ENCODE measurements at regions not wholly inside any gene's neighbourhood (a gene's known extent, or its start where the extent isn't known, plus 50 kb on each side); places are given as distances from the start of the nearest gene placed in this dataset.

DNA sequence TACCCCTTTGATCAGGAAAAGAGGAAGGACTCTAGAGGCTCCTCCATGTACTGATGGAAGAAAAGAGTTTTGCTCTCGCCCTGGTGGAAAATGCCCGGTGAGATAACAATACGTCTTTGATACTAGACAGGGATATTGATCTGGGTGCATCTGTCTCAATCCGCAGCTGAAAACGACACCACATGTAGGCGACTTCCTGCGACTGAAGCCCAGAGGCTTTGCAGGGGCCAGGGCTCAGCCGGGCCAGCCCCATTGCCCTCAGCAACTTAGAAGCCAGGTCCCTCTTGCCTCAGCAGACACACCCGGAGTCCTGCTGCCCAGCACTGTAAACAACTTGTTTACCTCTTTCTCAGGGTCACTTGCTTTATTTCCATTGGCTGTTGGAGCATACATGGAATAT lies 409.4 kb downstream of the IRS2 start:
- H4K91ac ChIP-seq (ENCODE audit: low read depth, low read length, poor library complexity), result no peak overlapping the region
- peaks cover 2 to 4% of the 10 kb centered on the region in 2 donors for H3K4me1 ChIP-seq (ENCODE audit: control insufficient read depth in 2 of 2, insufficient read depth in 1 of 2, low read depth in 1 of 2, low read length in 2 of 2)
- no peak overlapping the region for H3K14ac ChIP-seq (ENCODE audit: low read length)
- H3K4me2 ChIP-seq (ENCODE audit: insufficient read depth, low read length, poor library complexity, severe bottlenecking), result no peak overlapping the region
- WGBS, 2 donors (ENCODE audit: extremely low coverage in 2 of 2, insufficient read length in 2 of 2, insufficient replicate concordance in 1 of 2), result no CpG with 5 or more reads among the region's 9 CpGs
- no peaks in the 10 kb centered on the region for H3K36me3 ChIP-seq (replicated peaks in 1 of 2; ENCODE audit: control insufficient read depth in 2 of 2, insufficient read depth in 2 of 2, low read length in 2 of 2)
- H2BK120ac ChIP-seq (ENCODE audit: low read depth, low read length), result no peak overlapping the region
- H2AK5ac ChIP-seq (ENCODE audit: low read depth, low read length), result no peak overlapping the region
- no peak overlapping the region for H3K4ac ChIP-seq (ENCODE audit: low read length)
- H3K9ac ChIP-seq (ENCODE audit: low read depth, low read length, poor library complexity), result no peak overlapping the region
- no peak overlapping the region for H3K27ac ChIP-seq (replicated peaks; ENCODE audit: low read length)
- H2BK15ac ChIP-seq (ENCODE audit: low read length), result no peak overlapping the region
- H3K9me3 ChIP-seq (replicated peaks in 1 of 2; ENCODE audit: control insufficient read depth in 2 of 2, insufficient read depth in 1 of 2, low read depth in 1 of 2, low read length in 2 of 2), result no peaks in the 10 kb centered on the region
- no peak overlapping the region for H4K8ac ChIP-seq (ENCODE audit: low read depth, low read length)
- no peak overlapping the region for H2AFZ ChIP-seq (ENCODE audit: low read length)
- DNase-seq (ENCODE audit: low spot score), result no peak
- no peak overlapping the region for H2BK5ac ChIP-seq (ENCODE audit: low read length)
- H3K4me3 ChIP-seq (ENCODE audit: low read length in 2 of 2), result no peak overlapping the region
- H3K79me1 ChIP-seq (ENCODE audit: low read depth, low read length), result no peaks in the 10 kb centered on the region
- H3K18ac ChIP-seq (ENCODE audit: low read length), result no peak overlapping the region
- no peaks in the 10 kb centered on the region for H3K27me3 ChIP-seq (ENCODE audit: control insufficient read depth in 3 of 3, insufficient read depth in 3 of 3, low read depth in 1 of 3, low read length in 3 of 3)
- no peak overlapping the region for H2BK12ac ChIP-seq (ENCODE audit: low read length)
- no peak overlapping the region for H3K23ac ChIP-seq (ENCODE audit: low read depth, low read length, poor library complexity)

DNA sequence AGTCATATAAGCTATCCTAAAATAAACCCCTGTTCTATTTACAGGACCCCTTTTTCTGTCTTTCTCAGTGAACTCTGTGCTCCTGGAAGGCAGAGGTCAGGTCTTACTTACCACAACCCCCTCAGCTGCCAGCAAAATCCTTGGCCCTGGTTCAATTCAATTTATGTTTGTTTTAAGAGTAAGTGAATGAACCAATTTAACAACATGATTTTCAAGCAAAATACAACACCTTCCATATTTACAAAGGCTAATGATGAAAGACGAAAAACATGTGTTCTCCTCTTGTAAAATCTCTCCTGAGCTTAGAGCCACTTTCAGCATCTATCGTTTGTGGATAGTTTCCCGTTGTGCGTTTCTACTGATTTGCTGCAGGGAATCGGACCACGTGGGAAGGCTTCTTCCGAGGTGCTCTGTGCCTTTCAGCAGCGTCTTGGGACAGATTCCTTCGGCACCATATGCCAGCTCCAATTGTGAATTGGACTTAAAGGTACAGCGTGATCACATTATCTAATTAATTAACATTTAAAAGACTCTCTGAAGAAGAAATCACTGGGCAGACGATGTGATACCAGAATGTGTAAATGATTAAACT lies 411.7 kb downstream of the IRS2 start:
- Histone ChIP-seq H3K27ac (replicated peaks; ENCODE audit: low read length) (no peak overlapping the region), H3K18ac (ENCODE audit: low read length) (no peak overlapping the region), H2AFZ (ENCODE audit: low read length) (peak overlapping the region; percentile 63), H2BK5ac (ENCODE audit: low read length) (no peak overlapping the region), H3K4ac (ENCODE audit: low read length) (no peak overlapping the region), H3K4me3 (ENCODE audit: low read length in 2 of 2) (no peak overlapping the region), H3K36me3 (replicated peaks in 1 of 2; ENCODE audit: control insufficient read depth in 2 of 2, insufficient read depth in 2 of 2, low read length in 2 of 2) (no peaks in the 10 kb centered on the region), H3K27me3 (ENCODE audit: control insufficient read depth in 3 of 3, insufficient read depth in 3 of 3, low read depth in 1 of 3, low read length in 3 of 3) (no peaks in the 10 kb centered on the region), H2BK15ac (ENCODE audit: low read length) (no peak overlapping the region), H4K8ac (ENCODE audit: low read depth, low read length) (no peak overlapping the region), H3K4me1 (ENCODE audit: control insufficient read depth in 2 of 2, insufficient read depth in 1 of 2, low read depth in 1 of 2, low read length in 2 of 2) (peaks cover 5 to 6% of the 10 kb centered on the region in 2 donors), H3K9me3 (replicated peaks in 1 of 2; ENCODE audit: control insufficient read depth in 2 of 2, insufficient read depth in 1 of 2, low read depth in 1 of 2, low read length in 2 of 2) (no peaks in the 10 kb centered on the region), H2AK5ac (ENCODE audit: low read depth, low read length) (peak overlapping the region; percentile 48), H3K79me1 (ENCODE audit: low read depth, low read length) (no peaks in the 10 kb centered on the region), H2BK12ac (ENCODE audit: low read length) (no peak overlapping the region), H3K14ac (ENCODE audit: low read length) (no peak overlapping the region), H2BK120ac (ENCODE audit: low read depth, low read length) (peak overlapping the region; percentile 90), H3K23ac (ENCODE audit: low read depth, low read length, poor library complexity) (no peak overlapping the region), H3K9ac (ENCODE audit: low read depth, low read length, poor library complexity) (no peak overlapping the region), H4K91ac (ENCODE audit: low read depth, low read length, poor library complexity) (no peak overlapping the region), H3K4me2 (ENCODE audit: insufficient read depth, low read length, poor library complexity, severe bottlenecking) (no peak overlapping the region)
- no CpG with 5 or more reads among the region's 11 CpGs for WGBS, 2 donors (ENCODE audit: extremely low coverage in 2 of 2, insufficient read length in 2 of 2, insufficient replicate concordance in 1 of 2)
- DNase-seq (ENCODE audit: low spot score), result no peak

DNA sequence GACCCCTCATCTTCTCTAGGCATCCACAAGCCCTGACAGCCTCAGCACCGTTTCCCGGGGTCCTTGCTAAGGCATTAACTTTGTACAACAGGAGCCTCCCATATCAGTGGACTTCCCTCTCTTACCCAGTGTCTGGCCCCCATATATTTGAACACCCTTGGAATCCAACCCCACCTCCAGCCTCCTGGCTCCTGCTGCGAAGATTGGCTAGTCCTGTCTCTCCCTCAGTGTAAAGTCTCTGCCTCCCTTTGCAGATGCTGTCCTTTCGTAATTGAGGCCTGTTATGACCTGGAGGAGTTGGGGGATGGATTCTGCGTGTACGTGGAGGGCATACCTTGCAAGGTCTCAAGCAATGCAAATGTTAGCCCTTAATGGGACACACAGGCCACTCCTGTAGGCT lies 413.7 kb downstream of the IRS2 start:
- no peak overlapping the region for H2BK120ac ChIP-seq (ENCODE audit: low read depth, low read length)
- H2BK5ac ChIP-seq (ENCODE audit: low read length), result no peak overlapping the region
- H4K8ac ChIP-seq (ENCODE audit: low read depth, low read length), result no peak overlapping the region
- no peaks in the 10 kb centered on the region for H3K9me3 ChIP-seq (replicated peaks in 1 of 2; ENCODE audit: control insufficient read depth in 2 of 2, insufficient read depth in 1 of 2, low read depth in 1 of 2, low read length in 2 of 2)
- H3K9ac ChIP-seq (ENCODE audit: low read depth, low read length, poor library complexity), result no peak overlapping the region
- no peak overlapping the region for H3K4me3 ChIP-seq (ENCODE audit: low read length in 2 of 2)
- H3K14ac ChIP-seq (ENCODE audit: low read length), result no peak overlapping the region
- H3K27ac ChIP-seq (replicated peaks; ENCODE audit: low read length), result no peak overlapping the region
- H3K79me1 ChIP-seq (ENCODE audit: low read depth, low read length), result no peaks in the 10 kb centered on the region
- H3K4me2 ChIP-seq (ENCODE audit: insufficient read depth, low read length, poor library complexity, severe bottlenecking), result no peak overlapping the region
- H4K91ac ChIP-seq (ENCODE audit: low read depth, low read length, poor library complexity), result no peak overlapping the region
- no peak overlapping the region for H2AFZ ChIP-seq (ENCODE audit: low read length)
- DNase-seq (ENCODE audit: low spot score), result no peak
- no peak overlapping the region for H2BK12ac ChIP-seq (ENCODE audit: low read length)
- peaks cover 9 to 12% of the 10 kb centered on the region in 2 donors for H3K4me1 ChIP-seq (ENCODE audit: control insufficient read depth in 2 of 2, insufficient read depth in 1 of 2, low read depth in 1 of 2, low read length in 2 of 2)
- no peak overlapping the region for H2BK15ac ChIP-seq (ENCODE audit: low read length)
- no peak overlapping the region for H3K4ac ChIP-seq (ENCODE audit: low read length)
- no peak overlapping the region for H2AK5ac ChIP-seq (ENCODE audit: low read depth, low read length)
- no CpG with 5 or more reads among the region's 6 CpGs for WGBS, 2 donors (ENCODE audit: extremely low coverage in 2 of 2, insufficient read length in 2 of 2, insufficient replicate concordance in 1 of 2)
- H3K36me3 ChIP-seq (replicated peaks in 1 of 2; ENCODE audit: control insufficient read depth in 2 of 2, insufficient read depth in 2 of 2, low read length in 2 of 2), result no peaks in the 10 kb centered on the region
- no peak overlapping the region for H3K18ac ChIP-seq (ENCODE audit: low read length)
- H3K27me3 ChIP-seq (ENCODE audit: control insufficient read depth in 3 of 3, insufficient read depth in 3 of 3, low read depth in 1 of 3, low read length in 3 of 3), result no peaks in the 10 kb centered on the region
- H3K23ac ChIP-seq (ENCODE audit: low read depth, low read length, poor library complexity), result no peak overlapping the region

DNA sequence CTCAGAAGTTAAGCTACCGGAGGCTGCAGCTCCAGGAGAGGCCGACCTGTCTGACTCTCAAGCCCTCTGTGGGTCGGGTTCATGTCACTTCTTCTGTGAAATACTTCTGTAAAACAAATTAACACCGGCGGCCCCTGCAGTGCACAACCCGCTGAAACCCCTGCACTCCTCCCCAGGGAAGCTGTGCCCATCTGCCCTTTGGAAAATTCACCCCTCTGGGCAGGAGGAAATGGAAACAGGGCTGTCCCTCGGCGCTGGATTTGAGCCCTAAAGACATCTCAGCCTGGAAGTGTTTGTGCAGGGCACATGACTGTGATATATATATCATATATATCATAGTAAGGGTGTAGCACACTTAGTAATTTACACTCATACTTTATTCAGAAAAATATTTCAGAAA lies 415.3 kb downstream of the IRS2 start:
- Histone ChIP-seq H2AK5ac (ENCODE audit: low read depth, low read length) (no peak overlapping the region), H3K27ac (replicated peaks; ENCODE audit: low read length) (no peak overlapping the region), H2BK120ac (ENCODE audit: low read depth, low read length) (no peak overlapping the region), H3K4me1 (ENCODE audit: control insufficient read depth in 2 of 2, insufficient read depth in 1 of 2, low read depth in 1 of 2, low read length in 2 of 2) (peaks cover 15 to 24% of the 10 kb centered on the region in 2 donors), H3K9ac (ENCODE audit: low read depth, low read length, poor library complexity) (no peak overlapping the region), H2BK12ac (ENCODE audit: low read length) (no peak overlapping the region), H3K18ac (ENCODE audit: low read length) (no peak overlapping the region), H3K14ac (ENCODE audit: low read length) (no peak overlapping the region), H2AFZ (ENCODE audit: low read length) (peak overlapping the region; percentile 56), H3K23ac (ENCODE audit: low read depth, low read length, poor library complexity) (no peak overlapping the region), H3K36me3 (replicated peaks in 1 of 2; ENCODE audit: control insufficient read depth in 2 of 2, insufficient read depth in 2 of 2, low read length in 2 of 2) (no peaks in the 10 kb centered on the region), H2BK15ac (ENCODE audit: low read length) (peak overlapping the region; percentile 6), H2BK5ac (ENCODE audit: low read length) (no peak overlapping the region), H3K4ac (ENCODE audit: low read length) (no peak overlapping the region), H3K27me3 (ENCODE audit: control insufficient read depth in 3 of 3, insufficient read depth in 3 of 3, low read depth in 1 of 3, low read length in 3 of 3) (no peaks in the 10 kb centered on the region), H3K79me1 (ENCODE audit: low read depth, low read length) (no peaks in the 10 kb centered on the region), H4K91ac (ENCODE audit: low read depth, low read length, poor library complexity) (no peak overlapping the region), H4K8ac (ENCODE audit: low read depth, low read length) (no peak overlapping the region), H3K4me3 (ENCODE audit: low read length in 2 of 2) (no peak overlapping the region), H3K4me2 (ENCODE audit: insufficient read depth, low read length, poor library complexity, severe bottlenecking) (no peak overlapping the region), H3K9me3 (replicated peaks in 1 of 2; ENCODE audit: control insufficient read depth in 2 of 2, insufficient read depth in 1 of 2, low read depth in 1 of 2, low read length in 2 of 2) (no peaks in the 10 kb centered on the region)
- no CpG with 5 or more reads among the region's 8 CpGs for WGBS, 2 donors (ENCODE audit: extremely low coverage in 2 of 2, insufficient read length in 2 of 2, insufficient replicate concordance in 1 of 2)
- DNase-seq (ENCODE audit: low spot score), result no peak

Measured in neuronal stem cell (in vitro differentiated cells).